ENCODE measurements at regions not wholly inside any gene's neighbourhood (a gene's known extent, or its start where the extent isn't known, plus 50 kb on each side); places are given as distances from the start of the nearest gene placed in this dataset.

DNA sequence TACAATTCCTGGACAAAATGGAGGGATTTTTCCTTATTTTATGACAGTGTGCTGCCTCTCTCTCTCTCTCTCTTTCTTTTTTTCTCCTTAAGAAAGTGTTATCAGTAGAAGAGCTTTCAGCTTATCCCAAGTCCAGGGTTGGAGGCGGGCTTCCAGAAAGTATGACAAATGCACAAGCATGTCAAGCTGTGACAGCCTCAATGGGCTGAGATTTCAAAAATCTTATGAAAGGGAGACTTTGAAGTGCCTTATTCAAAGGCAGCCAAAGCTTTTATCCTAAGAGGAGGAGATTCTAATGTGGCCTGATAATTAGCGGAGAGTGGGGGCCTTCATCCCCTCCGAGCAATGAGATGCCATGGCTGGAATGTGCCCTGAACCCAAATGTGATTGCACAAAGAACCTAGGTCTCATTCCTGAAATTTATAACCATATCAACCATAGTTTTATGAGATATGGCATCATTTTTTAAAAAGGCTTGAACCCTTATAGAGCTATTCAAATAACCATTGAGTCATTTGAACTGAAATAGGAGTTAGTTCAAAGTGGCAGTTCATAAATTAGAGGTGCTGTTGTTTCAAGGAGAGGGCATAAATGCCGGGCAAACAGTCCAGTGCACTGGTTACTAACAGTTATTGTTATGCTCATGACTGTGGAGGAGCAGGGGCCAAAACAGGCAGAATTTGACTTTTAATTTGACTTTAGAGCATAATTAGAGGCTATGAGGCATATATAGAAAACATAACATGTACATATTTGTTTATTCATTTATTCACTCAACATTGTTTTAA lies 261.6 kb upstream of the THRB start:
- TF ChIP-seq CTCF (IDR thresholded peaks at IDR 0.05) (no peak), POLR2A (IDR thresholded peaks at IDR 0.05) (no peak)
